HG03108 (cell line): ENCODE measurements at regions not wholly inside any gene's neighbourhood (a gene's known extent, or its start where the extent isn't known, plus 50 kb on each side); places are given as distances from the start of the nearest gene placed in this dataset.
"Not testable (repeated sequence)": the region's sequence is repeated elsewhere in the genome, so short reads cannot be mapped to it uniquely, and the experiment has no call there.

Experiments used
- ATAC-seq: cut with Tn5 transposase; IDR thresholded peaks from one replicate; pipeline ENCODE4 v1.9.1; 2021; ENCODE audit warnings: moderate library complexity; ENCODE audit not compliant: unreplicated experiment

DNA sequence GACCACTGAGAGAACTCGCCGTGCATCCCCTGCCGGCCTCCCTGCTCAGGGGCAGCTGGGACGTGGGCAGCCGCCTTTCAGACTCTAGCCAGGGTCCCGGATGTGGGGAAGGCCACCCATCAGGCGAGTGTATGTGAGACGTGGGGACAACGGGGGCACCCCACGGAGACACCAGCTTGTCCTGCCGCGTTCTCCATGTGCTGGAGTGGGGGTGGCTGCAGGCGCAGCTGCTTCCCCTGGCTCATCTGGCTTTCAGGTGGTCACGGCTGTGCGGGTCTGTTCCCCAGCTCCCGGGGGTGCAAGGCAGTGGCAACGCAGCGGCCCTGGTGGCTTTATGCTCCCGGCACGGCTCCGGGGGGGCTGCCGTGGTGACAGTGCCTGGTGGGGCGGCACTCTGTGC lies 4427.5 kb upstream of the TPTE start:
- ATAC-seq, result not testable (repeated sequence)

- ATAC-seq, result not testable (repeated sequence)
These were observed 4426.1 kb upstream of the TPTE start for GRCh38 chr21:6095304-6095703.

GRCh38 chr21:6096560-6097424 lies 4424.6 kb upstream of the TPTE start:
- not testable (repeated sequence) for ATAC-seq

- not testable (repeated sequence) for ATAC-seq
These were observed 4423.6 kb upstream of the TPTE start for GRCh38 chr21:6097736-6098135.

GRCh38 chr21:6098191-6098935 lies 4423.0 kb upstream of the TPTE start:
- ATAC-seq, result not testable (repeated sequence)

DNA sequence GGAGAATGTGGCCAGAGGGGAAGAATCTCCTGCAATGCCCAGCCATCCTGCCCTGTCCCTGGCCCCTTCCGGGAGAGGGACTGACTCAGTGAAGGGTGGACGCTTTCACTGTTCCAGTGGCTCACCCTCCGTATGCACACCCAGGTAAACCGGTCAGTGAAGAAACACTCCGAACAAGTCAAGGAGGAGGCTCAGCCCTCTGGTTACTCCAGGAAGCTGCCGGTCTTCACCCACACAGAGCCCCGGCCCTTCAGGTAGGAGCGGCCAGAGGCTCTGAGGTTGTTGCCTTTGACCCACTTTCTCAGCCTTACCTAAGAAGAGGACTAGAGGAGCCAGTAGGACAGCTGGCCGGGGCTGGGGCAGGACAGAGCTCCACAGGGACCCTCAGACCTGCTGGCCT lies 4419.8 kb upstream of the TPTE start:
- ATAC-seq, result not testable (repeated sequence)

- not testable (repeated sequence) for ATAC-seq
These were observed 4416.8 kb upstream of the TPTE start for GRCh38 chr21:6104546-6104945.

DNA sequence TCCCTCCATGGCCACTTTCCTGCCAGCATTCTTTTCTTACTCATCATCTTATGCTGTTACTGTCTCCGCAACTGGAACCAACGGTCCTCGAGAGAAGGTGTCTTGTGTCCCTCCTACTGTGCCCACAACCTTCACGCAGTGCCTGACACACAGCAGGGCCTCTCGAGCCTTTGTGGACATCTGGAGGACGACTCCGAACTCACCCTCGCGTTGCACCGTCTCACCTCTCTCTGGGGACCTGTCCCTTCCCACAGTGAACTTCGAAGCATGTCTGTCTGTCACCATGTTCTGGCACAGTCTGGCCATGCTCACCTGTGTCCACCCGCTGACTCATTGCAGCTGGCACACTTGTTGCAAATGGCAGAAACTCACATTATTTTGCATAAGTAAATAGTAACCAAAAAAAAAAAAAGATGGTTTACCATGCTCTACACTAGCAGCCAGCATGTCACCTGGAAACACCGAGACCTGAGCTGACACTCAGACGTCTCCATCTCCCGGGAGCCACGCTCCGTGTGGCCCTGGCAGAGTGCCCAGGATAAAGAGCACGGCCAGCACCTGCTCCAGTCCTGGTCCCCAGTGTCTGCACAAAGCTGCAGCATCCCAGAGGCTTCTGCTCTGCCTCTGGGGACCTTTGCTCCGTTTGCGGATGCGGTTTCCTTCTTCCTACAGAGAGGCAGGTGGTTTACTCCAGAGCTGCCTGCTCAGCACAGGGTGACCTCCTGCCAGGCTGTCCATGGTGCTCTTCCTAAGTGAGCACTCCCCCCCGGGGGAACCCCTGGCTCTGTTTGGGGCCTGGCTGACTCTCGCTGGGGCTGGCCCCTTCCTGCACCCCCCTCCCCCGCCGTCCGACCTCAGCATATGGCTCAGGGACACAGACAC lies 4414.5 kb upstream of the TPTE start:
- not testable (repeated sequence) for ATAC-seq

GRCh38 chr21:6108894-6109293 lies 4412.5 kb upstream of the TPTE start:
- ATAC-seq, result not testable (repeated sequence)

- ATAC-seq, result not testable (repeated sequence)
These were observed 4411.6 kb upstream of the TPTE start for GRCh38 chr21:6109774-6110173.

- peak; percentile 76 for ATAC-seq
These were observed 4410.6 kb upstream of the TPTE start for GRCh38 chr21:6110716-6111343.

GRCh38 chr21:6111354-6111753 lies 4410.0 kb upstream of the TPTE start:
- not testable (repeated sequence) for ATAC-seq

- ATAC-seq, result not testable (repeated sequence)
These were observed 4403.0 kb upstream of the TPTE start for GRCh38 chr21:6118336-6118735.

- ATAC-seq, result not testable (repeated sequence)
These were observed 4400.5 kb upstream of the TPTE start for GRCh38 chr21:6120863-6121262.

DNA sequence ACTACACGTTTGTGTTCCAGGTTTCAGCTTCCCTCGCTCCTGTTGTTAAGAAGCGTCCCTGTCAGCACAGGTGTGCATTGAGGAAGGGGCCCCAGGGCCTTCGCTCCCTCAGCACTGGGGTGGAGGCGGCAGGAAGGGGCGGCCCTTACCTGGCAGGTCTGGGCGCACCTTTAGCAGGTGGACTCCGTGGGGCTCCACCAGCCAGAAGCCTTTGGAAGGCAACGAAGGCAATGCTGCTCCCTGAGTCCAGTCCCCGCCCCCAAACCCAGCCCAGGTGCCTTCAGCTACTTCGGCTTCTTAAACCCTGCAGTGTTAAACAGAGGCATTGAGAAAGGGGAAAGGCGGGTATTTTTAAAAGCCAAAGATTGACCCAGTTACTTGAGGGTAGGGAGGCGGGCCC lies 4398.8 kb upstream of the TPTE start:
- ATAC-seq, result not testable (repeated sequence)

- ATAC-seq, result not testable (repeated sequence)
These were observed 4398.2 kb upstream of the TPTE start for GRCh38 chr21:6123224-6123623.

GRCh38 chr21:6125549-6126240 lies 4395.7 kb upstream of the TPTE start:
- not testable (repeated sequence) for ATAC-seq

DNA sequence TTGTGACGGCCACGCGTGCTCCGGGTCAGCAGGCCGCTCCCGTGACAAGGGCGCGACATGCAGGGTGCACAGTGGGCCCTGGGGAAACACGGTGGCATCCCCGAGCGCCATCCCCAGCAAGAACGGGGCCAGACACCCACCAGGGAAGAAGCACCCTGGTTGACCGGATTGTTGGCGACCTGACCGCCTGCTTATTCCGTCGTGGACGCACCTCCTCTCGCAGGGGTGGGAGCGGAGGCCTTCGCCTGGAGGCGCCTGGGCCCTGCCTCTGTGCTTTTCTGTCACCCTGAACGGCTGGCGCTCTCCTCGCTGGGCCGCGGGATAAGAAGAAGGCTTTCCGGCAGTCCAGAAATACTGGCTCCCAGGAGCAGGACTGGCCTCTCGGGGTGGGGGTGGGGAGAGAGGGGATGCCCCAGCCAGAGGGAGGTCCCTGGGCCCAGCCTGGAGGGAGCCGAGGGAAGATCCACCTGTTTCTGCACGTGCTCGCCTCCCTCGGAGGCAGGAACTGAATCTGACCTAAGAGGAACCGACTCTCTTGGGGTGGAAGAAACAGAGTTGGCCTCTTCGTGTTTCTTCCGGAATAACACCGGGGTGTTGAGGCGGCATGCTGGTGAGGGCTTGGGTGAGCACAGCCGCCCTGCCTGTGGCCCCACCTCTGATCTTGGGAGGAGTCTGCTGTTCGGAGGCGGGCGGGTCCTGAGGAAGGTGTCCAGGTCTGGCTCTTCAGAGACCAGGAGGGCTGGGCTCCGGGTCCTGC lies 4394.2 kb upstream of the TPTE start:
- peak; percentile 68 for ATAC-seq

GRCh38 chr21:6130734-6131133 lies 4390.6 kb upstream of the TPTE start:
- not testable (repeated sequence) for ATAC-seq
